ENCODE measurements at regions not wholly inside any gene's neighbourhood (a gene's known extent, or its start where the extent isn't known, plus 50 kb on each side); places are given as distances from the start of the nearest gene placed in this dataset.

DNA sequence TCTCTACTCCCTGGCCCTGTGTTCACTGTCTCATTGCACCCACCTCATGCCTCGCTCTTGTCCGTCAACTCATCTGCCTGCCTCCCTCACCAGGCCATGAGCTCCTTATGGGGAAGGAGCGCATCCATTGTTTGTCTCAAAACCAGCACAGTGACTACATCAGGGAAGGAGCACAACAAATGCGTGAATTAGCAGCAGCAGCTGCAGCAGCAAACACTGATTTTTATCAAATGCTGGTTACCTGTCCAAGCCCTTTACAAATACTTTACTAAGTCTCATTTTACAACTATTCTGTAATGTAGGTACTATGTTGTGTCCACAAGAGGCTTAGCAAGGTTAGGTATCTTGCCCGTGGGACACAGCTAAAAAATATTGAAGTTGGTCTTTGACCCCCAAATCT, 85.9 kb upstream of the PLET1 start:
- 87% methylated on average over 5 of the region's 5 CpGs; no CpG with 5 or more reads in 1 of the 2 experiments for WGBS, 2 experiments (ENCODE audit: extremely low coverage in 1 of 2, insufficient coverage in 1 of 2, insufficient read length in 1 of 2, insufficient replicate concordance in 2 of 2, low coverage in 1 of 2, low lambda C conversion rate in 2 of 2, missing lambda C conversion rate in 1 of 2)
- Histone ChIP-seq H4K91ac (replicated peaks; ENCODE audit: insufficient read length, low read length) (no peak overlapping the region), H3K9ac (replicated peaks in 1 of 4; ENCODE audit: extremely low read depth in 1 of 4, low read depth in 3 of 4, low read length in 3 of 4) (no peak overlapping the region)
- TF ChIP-seq TCF12 (IDR thresholded peaks at IDR 0.05; ENCODE audit: low read depth, low read length) = no peak
- no peak for TF ChIP-seq FOSL1 (IDR thresholded peaks at IDR 0.05; ENCODE audit: insufficient read depth, low read depth, low read length)
- TF ChIP-seq EP300 (IDR thresholded peaks at IDR 0.05; ENCODE audit: borderline replicate concordance in 1 of 2, low read depth in 2 of 2, low read length in 2 of 2) = no peak
- no peak for TF ChIP-seq SIRT6 (IDR thresholded peaks at IDR 0.05; ENCODE audit: low read length)
- TF ChIP-seq, protein P1, sequence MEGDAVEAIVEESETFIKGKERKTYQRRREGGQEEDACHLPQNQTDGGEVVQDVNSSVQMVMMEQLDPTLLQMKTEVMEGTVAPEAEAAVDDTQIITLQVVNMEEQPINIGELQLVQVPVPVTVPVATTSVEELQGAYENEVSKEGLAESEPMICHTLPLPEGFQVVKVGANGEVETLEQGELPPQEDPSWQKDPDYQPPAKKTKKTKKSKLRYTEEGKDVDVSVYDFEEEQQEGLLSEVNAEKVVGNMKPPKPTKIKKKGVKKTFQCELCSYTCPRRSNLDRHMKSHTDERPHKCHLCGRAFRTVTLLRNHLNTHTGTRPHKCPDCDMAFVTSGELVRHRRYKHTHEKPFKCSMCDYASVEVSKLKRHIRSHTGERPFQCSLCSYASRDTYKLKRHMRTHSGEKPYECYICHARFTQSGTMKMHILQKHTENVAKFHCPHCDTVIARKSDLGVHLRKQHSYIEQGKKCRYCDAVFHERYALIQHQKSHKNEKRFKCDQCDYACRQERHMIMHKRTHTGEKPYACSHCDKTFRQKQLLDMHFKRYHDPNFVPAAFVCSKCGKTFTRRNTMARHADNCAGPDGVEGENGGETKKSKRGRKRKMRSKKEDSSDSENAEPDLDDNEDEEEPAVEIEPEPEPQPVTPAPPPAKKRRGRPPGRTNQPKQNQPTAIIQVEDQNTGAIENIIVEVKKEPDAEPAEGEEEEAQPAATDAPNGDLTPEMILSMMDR (IDR thresholded peaks at IDR 0.05; ENCODE audit: control extremely low read depth in 1 of 3, insufficient read depth in 1 of 3, low read depth in 1 of 3, low read length in 3 of 3) = no peak
- no peak for TF ChIP-seq CHD2 (IDR thresholded peaks at IDR 0.05; ENCODE audit: low read length)
- TF ChIP-seq HDAC6 (IDR thresholded peaks at IDR 0.05; ENCODE audit: low read depth, low read length) = no peak
- no peak for TF ChIP-seq CEBPB (IDR thresholded peaks at IDR 0.05; ENCODE audit: low read depth, low read length)
- no peak for TF ChIP-seq ATF2 (IDR thresholded peaks at IDR 0.05; ENCODE audit: low read length)
- no peak for TF ChIP-seq EGR1 (IDR thresholded peaks at IDR 0.05; ENCODE audit: borderline replicate concordance, low read depth, low read length)

More for the DNA sequence above, 85.9 kb upstream of the PLET1 start:
- H3K36me3 ChIP-seq (ENCODE audit: control insufficient read depth in 2 of 4, insufficient read depth in 4 of 4, low read length in 3 of 4) = no peaks in the 10 kb centered on the region
- H2BK120ac ChIP-seq (replicated peaks; ENCODE audit: low read depth, low read length) = no peak overlapping the region
- H3K4me2 ChIP-seq (ENCODE audit: insufficient read depth in 1 of 2, low read depth in 2 of 2, low read length in 2 of 2) = no peak overlapping the region
- no peak overlapping the region for H3K23ac ChIP-seq (ENCODE audit: insufficient read length)
- H2BK12ac ChIP-seq (ENCODE audit: low read depth, low read length) = no peak overlapping the region; the same call in 1 of the 2 replicates
- FAIRE-seq = no peak
- H4K20me1 ChIP-seq (replicated peaks in 1 of 2; ENCODE audit: control insufficient read depth in 1 of 2, insufficient read depth in 2 of 2, low read length in 2 of 2) = no peaks in the 10 kb centered on the region
- H3K9me3 ChIP-seq (ENCODE audit: insufficient read depth in 2 of 2, low read depth in 1 of 2, low read length in 1 of 2) = no peaks in the 10 kb centered on the region
- ChIA-PET CTCF (ENCODE audit: partially characterized antibody) (interaction anchor here (0.9 to 2.2 kb wide), 15 partner anchors 9 to 239 kb away, joined by 3 to 12 read pairs (median 4); no protein-coding TSS in a partner anchor), POLR2A (ENCODE audit: partially characterized antibody) (interaction anchor here (1.3 kb wide), 1 partner anchor 10 kb away, joined by 3 read pairs; no protein-coding TSS in a partner anchor)
- 0 out of 2 replicates have a peak overlapping the region, but pooled peaks have one; percentile 47 for H2BK15ac ChIP-seq (ENCODE audit: low read length)
- H2BK20ac ChIP-seq (ENCODE audit: low read length) = no peak overlapping the region
- no peaks in the 10 kb centered on the region for H3K79me2 ChIP-seq (ENCODE audit: control insufficient read depth in 1 of 2, insufficient read depth in 2 of 2, low read length in 2 of 2)
- no peaks in the 10 kb centered on the region for H3K27me3 ChIP-seq (replicated peaks in 1 of 4; ENCODE audit: control insufficient read depth in 3 of 4, extremely low read depth in 1 of 4, insufficient read depth in 3 of 4, low read length in 3 of 4)
- H3K4me1 ChIP-seq (replicated peaks in 1 of 4; ENCODE audit: control insufficient read depth in 3 of 4, insufficient read depth in 4 of 4, low read length in 3 of 4) = peaks cover 0 to 8% (median 6%) of the 10 kb centered on the region in 4 experiments; a peak in 3 of 7 replicates
- DNase-seq (ENCODE audit: low read depth in 1 of 2, low spot score in 2 of 2) = no peak
- H3K23me2 ChIP-seq (ENCODE audit: low read depth, low read length) = no peaks in the 10 kb centered on the region
- no peak overlapping the region for H3K4me3 ChIP-seq (ENCODE audit: extremely low read depth in 1 of 4, insufficient read depth in 2 of 4, low read depth in 3 of 4, low read length in 4 of 4)
- no peak overlapping the region for H3K4ac ChIP-seq (replicated peaks; ENCODE audit: insufficient read length, low read depth, low read length)
- no peak overlapping the region for H2BK5ac ChIP-seq (ENCODE audit: low read depth, low read length)
- no peak overlapping the region for H4K5ac ChIP-seq (ENCODE audit: insufficient read length, low read depth, low read length)
- peak overlapping the region; percentile 43; the same call in 1 of the 2 replicates for H2AFZ ChIP-seq (ENCODE audit: low read length)
- H3K56ac ChIP-seq (replicated peaks; ENCODE audit: insufficient read length, low read depth, low read length) = no peak overlapping the region
- no peak overlapping the region for H2AK5ac ChIP-seq (ENCODE audit: low read depth, low read length)
- no peaks in the 10 kb centered on the region for H3K79me1 ChIP-seq (ENCODE audit: low read depth, low read length)
- H3K27ac ChIP-seq (ENCODE audit: low read depth, low read length) = no peak overlapping the region
- no peak overlapping the region for H3K14ac ChIP-seq (ENCODE audit: insufficient read length)
- no peak overlapping the region for H3K18ac ChIP-seq (ENCODE audit: extremely low read depth, low read length)
- no peak overlapping the region for H4K8ac ChIP-seq (ENCODE audit: extremely low read depth, insufficient read depth, low read length)

Measured in H1 (cell line).